HG02759 (cell line): ENCODE measurements at regions not wholly inside any gene's neighbourhood (a gene's known extent, or its start where the extent isn't known, plus 50 kb on each side); places are given as distances from the start of the nearest gene placed in this dataset.

ENCODE experiments used
- ATAC-seq: cut with Tn5 transposase; IDR thresholded peaks from one replicate; pipeline ENCODE4 v1.9.1; 2021; ENCODE audit warnings: mild to moderate bottlenecking, moderate library complexity; ENCODE audit not compliant: unreplicated experiment

GRCh38 chr16:52896478-52897164 is 156.1 kb downstream of the CHD9NB start:
- no peak for ATAC-seq

DNA sequence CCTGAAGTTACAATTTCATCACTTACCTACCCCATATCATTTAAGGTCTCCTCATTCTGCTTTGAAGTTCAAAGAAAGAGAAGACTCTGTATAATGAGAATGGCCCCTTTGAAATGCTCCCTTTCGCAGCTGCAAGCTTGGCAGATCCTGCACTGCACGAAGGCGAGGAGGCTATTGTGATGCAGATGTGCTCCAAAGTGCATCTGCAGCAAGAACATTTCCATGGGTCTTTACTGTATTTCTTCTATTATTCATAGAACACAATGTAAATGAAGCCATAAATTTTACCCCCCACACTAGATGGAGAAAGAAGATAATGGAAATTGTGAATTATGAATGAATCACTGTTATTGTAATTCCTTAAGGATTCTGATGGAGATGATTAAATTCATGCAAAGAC is 178.7 kb downstream of the CHD9NB start:
- ATAC-seq: no peak

GRCh38 chr16:52872731-52873130 is 180.0 kb downstream of the CHD9NB start:
- no peak for ATAC-seq

GRCh38 chr16:52871481-52871880 is 181.2 kb downstream of the CHD9NB start:
- no peak for ATAC-seq

- ATAC-seq: no peak
These were observed 183.5 kb downstream of the CHD9NB start for GRCh38 chr16:52869243-52869642.

GRCh38 chr16:52863000-52863399 is 189.7 kb downstream of the CHD9NB start:
- no peak for ATAC-seq

DNA sequence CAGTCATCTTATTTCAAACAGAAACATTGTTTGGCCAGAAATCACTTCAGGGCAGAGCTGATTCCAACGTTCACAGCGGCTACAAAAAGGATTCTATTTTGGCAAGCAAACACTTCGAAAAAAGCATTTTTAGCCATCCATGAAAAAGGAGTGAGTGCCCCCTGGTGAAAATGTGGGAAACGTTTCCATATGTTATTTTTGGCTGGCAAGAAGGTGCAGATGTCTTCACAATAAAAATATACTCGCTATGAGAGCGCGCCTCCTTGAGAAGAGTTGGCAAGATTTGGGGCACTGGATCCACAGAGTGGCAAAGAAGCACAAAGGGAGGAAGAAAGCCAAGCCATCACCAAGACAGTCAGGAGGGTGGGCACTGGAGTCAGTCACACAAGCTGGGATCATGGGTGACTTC is 191.1 kb downstream of the CHD9NB start:
- ATAC-seq: no peak

GRCh38 chr16:52855463-52855862 is 197.2 kb downstream of the CHD9NB start:
- no peak for ATAC-seq

DNA sequence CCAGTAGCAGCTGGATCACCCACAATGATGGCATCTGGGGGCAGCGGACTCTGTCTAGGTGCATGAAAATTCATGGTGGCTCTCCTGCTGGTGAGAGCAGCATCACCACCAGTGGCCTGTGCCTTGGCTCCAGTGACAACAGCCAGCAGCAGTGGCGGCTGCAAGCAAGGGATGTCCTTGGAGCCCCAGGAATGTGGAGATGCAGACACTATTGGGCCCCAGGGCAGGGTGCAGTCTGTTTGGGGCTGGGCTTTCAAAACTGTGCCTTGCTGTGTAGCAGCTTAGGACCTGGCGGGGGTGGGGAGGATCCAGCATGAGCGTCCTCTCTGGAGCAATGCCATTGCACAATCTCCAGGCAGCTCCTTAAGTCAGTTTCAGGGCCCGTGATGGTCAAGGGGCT is 199.7 kb downstream of the CHD9NB start:
- no peak for ATAC-seq

DNA sequence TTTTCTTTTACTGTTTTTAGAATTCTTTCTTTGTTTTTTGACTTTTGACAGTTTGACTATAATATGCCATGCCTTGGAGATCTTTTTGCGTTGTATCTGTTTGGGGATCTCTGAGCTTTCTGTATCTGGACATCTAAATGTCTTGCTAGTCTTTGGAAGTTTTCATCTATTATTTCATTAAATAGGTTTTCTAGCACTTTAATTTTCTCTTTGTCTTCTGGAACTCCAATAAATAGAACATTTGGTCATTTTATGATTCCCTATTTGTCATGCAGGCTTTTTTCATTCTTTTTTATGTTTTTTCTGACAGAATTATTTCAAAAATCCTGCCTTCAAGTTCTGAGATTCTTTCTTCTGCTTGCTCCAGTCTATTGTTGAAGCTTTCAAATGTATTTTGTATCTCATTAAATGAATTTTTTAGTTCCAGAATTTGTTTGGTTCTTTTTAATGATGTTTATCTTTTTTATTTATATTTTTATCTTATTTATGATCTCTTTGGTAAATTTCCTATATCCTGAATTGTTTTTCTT is 201.4 kb downstream of the CHD9NB start:
- ATAC-seq: no peak

GRCh38 chr16:52843381-52843780 is 209.3 kb downstream of the CHD9NB start:
- no peak for ATAC-seq

- no peak for ATAC-seq
These were observed 215.4 kb downstream of the CHD9NB start for GRCh38 chr16:52837251-52837650.

DNA sequence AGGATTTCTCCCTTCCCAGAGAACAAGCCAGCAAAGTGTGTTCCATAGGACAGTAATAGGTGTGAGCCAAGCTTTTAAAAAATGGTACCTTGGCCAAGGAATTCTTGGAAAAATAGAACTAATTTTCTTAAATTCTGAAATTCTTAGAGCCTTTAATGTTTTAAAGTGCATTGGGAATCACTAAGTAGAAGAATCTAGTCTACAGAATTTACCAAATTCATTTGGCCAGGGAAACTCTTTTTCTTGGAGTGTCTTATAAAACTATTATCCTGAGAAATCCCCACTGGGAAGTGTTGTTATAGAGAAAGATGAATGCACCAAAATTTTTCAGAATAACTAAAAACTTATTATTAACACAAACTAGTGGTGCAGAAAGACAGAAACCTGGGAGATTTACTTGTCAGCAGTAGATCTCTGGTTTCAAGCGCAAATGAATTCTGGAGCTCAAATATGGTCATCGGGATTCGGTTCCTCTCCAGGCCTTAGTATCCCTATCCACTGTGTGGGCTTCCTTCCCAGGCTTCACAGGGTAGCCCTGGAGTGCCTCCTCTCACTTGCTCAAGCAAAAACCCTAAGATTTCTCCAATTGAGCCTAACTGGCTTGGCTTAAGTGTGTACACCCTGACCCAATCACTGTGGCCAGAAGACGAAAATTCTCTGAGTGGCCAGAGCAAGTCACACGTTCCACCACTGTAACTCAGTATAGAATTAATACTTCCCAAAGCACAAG is 217.8 kb downstream of the CHD9NB start:
- no peak for ATAC-seq

DNA sequence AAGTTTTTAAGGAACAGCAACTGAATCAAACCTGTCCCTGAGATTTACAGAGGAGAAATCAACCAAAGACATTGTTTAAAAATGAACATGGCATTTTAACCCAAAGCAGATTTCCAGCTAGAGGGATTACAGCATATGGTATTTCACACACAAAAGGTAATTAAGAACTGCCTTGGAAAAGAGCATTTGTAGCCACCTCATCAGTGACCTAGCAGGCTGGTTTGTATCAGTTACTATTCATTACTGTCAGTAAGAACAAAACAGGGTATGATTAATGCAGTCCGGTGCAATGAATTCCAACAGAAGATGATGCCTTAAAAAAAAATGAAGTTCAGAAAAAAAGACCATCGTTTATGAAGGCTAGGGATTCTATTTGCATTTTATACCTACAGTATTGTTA is 219.9 kb downstream of the CHD9NB start:
- ATAC-seq: no peak

DNA sequence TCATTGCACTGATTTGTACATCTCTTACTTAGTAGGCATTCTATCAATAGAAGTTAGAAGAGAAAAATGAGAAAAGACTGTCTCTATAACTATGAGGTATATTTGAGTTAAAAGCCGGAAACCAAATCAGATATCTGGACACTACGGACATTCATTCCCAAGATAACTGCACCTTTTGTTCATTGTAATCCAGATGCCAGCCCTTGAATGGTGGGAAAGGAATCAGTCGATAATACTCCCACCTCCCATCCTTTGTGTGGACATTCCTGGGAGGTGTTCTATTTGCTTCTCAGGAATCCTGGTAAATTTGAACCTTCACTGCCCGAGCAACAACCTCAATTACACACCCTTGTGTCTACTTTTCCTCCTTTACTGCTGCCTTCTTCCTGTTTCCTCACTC is 225.2 kb downstream of the CHD9NB start:
- ATAC-seq: no peak

DNA sequence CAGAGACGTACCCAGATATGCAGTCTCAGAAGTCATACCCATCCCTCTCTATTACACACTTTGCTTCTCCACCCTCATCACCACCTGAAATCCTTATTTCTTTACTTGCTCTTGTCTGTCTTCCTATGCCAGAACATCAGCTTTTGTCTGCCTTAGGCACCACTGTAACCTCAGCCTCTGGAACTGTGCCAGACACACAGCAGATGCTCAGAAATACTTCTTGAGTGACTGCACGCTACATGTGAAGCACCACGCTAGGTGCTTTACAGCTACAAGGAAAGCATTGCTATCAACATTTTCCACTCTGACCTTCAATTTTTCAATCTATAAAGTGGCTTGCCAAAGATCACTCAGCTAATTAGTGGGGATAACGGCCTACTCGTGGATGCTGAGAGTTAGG is 226.8 kb downstream of the CHD9NB start:
- no peak for ATAC-seq

DNA sequence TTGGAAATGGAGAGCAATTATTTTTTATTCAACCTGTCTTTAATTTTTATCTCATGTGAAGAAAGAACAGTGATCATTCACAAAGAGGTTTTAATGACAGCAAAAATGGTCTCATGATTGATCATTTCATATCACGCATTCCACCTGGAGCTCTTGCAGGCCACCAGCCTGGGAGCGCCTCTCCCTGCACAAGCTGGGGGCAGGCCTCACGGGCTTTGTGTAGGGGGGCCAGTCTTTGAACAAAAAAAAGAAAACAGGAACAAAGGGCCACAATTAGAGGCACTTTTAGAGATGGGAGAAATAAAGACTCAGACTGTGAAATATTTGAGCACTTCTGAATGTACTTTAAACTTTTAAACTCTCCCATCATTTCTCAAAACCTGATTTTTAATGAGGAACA is 232.9 kb downstream of the CHD9NB start:
- ATAC-seq: no peak

GRCh38 chr16:52819405-52819804 is 233.3 kb downstream of the CHD9NB start:
- no peak for ATAC-seq

- no peak for ATAC-seq
These were observed 235.0 kb downstream of the CHD9NB start for GRCh38 chr16:52817696-52818095.

DNA sequence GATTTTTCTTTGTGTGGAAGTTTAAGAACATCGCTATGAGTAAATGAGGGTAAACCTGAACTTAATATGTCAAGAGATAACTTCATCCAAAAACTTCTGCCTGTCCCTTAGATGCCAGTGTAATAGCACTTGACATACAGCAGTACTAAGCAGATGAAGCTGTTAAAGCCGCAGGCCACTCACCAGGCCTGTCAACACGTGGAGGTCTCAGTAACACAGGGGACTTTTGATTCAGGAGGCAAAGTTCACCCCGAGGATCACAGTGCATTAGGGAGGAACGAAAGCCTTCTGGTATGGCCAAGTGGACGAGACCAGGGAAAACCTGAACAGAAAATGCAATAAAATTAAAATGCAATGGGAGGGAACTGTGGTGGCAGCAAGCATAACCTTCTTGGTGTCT is 235.7 kb downstream of the CHD9NB start:
- ATAC-seq: no peak

- no peak for ATAC-seq
These were observed 239.8 kb downstream of the CHD9NB start for GRCh38 chr16:52812678-52813556.
